ENCODE measurements at regions not wholly inside any gene's neighbourhood (a gene's known extent, or its start where the extent isn't known, plus 50 kb on each side); places are given as distances from the start of the nearest gene placed in this dataset.

DNA sequence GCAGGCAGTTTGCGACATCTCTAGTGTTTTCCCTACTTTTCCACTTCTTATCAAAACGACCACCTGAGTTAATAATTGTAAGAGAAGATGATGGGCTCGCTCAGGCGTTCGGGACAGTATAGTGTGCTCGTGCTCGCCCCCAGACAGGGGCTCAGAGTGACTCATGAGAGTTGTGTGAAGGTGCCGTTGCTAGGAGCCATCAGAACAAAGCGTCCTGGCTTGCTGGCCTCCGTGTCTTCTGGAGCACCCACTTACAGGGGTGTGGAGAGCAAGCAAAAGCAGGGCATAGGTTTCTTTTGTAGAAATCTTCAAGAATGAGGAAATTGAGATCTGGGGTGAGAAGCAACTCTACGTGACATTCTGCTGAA, 73.0 kb upstream of the ADGRG2 start:
- TF ChIP-seq CTCF (conservative IDR thresholded peaks at IDR 0.05): no peak
- TF ChIP-seq ZFX (IDR thresholded peaks at IDR 0.05): no peak
